ENCODE measurements at regions not wholly inside any gene's neighbourhood (a gene's known extent, or its start where the extent isn't known, plus 50 kb on each side); places are given as distances from the start of the nearest gene placed in this dataset.

DNA sequence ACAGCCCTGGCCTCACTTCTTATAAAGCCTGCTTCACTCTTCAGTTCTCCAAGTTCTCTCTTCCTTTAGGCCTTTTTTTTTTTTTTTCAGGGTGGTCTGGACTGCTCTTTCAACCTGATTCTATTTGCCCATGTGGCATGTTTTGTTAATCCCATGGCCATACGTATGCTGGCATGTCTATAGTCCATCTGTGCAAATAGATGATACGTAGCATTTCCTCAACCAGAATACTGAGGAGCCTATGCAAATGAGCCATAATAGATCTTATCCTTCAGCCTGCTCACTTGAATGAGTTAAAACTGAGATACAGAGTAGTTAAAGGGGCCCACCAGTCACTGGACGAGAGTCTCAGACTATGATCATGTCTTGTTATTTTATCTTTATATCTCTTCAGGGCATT lies 265.2 kb upstream of the CXCR4 start:
- intact Hi-C loops (cut with micrococcal nuclease), result loop anchor here (5.0 kb wide), 1 partner anchor 266 kb away; the partner anchor contains the start of gene CXCR4
- H3K36me3 Mint-ChIP-seq, result no peaks in the 10 kb centered on the region
- Histone ChIP-seq H3K36me3 (ENCODE audit: control insufficient read depth, insufficient read depth, low read length) (no peaks in the 10 kb centered on the region), H3K4me1 (ENCODE audit: control insufficient read depth, insufficient read depth, low read length) (peaks cover 13% of the 10 kb centered on the region), H3K9me3 (ENCODE audit: control insufficient read depth, insufficient read depth, low read length) (no peaks in the 10 kb centered on the region), H3K27ac (ENCODE audit: low read length) (peak overlapping the region; percentile 13), H3K4me3 (ENCODE audit: low read length) (no peak overlapping the region), H3K27me3 (ENCODE audit: control insufficient read depth, insufficient read depth, low read length) (no peaks in the 10 kb centered on the region)
- no peaks in the 10 kb centered on the region for H3K9me3 Mint-ChIP-seq
- peak overlapping the region in 1 of 2 donors; percentile 79 for H3K27ac Mint-ChIP-seq
- H3K4me3 Mint-ChIP-seq, result no peak overlapping the region
- DNase-seq, result no peak
- peaks cover 7 to 17% of the 10 kb centered on the region in 2 donors for H3K4me1 Mint-ChIP-seq
- WGBS (ENCODE audit: insufficient coverage), result 88% methylated on average over 3 of the region's 3 CpGs
- no peak for TF ChIP-seq CTCF (IDR thresholded peaks at IDR 0.05)
- no peak for ATAC-seq
- H3K27me3 Mint-ChIP-seq (ENCODE audit: low read depth in 2 of 2), result no peaks in the 10 kb centered on the region

DNA sequence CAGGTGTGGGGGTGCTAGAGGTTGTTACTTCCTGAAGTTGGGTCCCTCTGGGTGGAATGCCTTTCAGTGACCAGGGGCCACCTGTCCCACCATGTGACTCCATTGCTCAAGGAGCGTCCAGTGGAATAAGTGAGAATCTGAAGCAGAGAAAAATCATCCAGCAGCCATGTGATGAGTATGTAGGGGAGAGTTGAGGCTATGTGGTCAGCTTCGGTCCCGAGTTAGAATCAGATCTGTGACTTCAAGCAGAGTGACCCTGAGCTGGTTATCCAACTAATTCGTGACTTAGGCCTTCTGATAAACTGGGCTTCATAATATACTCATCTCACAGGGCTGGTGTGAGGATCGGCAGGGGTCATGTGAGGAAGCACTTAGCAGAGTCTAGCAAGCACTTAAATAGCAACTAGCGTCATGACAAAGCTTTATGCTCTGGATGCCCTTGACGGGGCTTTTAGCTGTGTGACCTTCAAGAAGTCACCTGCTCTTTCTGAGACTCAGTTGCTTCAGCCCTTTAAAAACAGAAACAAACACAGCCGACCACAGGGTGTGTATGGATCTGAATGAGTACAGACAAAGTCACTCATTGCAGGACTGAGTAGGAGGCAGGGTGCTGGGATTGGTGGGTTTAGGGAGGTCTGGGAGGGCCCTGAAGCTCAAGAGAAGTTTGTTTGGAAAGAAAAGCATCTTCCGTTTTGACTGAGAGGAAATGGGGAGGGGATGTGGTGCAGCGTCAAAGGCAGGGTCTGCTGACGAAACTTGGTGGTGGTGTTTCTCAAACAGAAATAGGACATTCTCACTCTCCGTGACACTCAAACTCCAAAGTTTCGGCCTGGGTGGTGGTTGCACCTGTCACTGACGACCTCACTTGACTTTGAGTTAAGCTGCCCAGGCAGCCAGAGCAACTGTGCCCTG lies 264.0 kb upstream of the CXCR4 start:
- Mint-ChIP-seq H3K9me3 (no peaks in the 10 kb centered on the region), H3K4me1 (peaks cover 7 to 20% of the 10 kb centered on the region in 2 donors), H3K27ac (peak overlapping the region; percentile 10 to 79), H3K4me3 (no peak overlapping the region), H3K36me3 (no peaks in the 10 kb centered on the region), H3K27me3 (ENCODE audit: low read depth in 2 of 2) (no peaks in the 10 kb centered on the region)
- Histone ChIP-seq H3K4me1 (ENCODE audit: control insufficient read depth, insufficient read depth, low read length) (peaks cover 13% of the 10 kb centered on the region), H3K27me3 (ENCODE audit: control insufficient read depth, insufficient read depth, low read length) (no peaks in the 10 kb centered on the region), H3K36me3 (ENCODE audit: control insufficient read depth, insufficient read depth, low read length) (no peaks in the 10 kb centered on the region), H3K27ac (ENCODE audit: low read length) (peak overlapping the region; percentile 38), H3K9me3 (ENCODE audit: control insufficient read depth, insufficient read depth, low read length) (no peaks in the 10 kb centered on the region), H3K4me3 (ENCODE audit: low read length) (no peak overlapping the region)
- peak; percentile 46 to 78 (median 71) for ATAC-seq
- no peak for TF ChIP-seq CTCF (IDR thresholded peaks at IDR 0.05)
- intact Hi-C loops (cut with micrococcal nuclease), result loop anchor here (5.0 kb wide), 1 partner anchor 265 kb away; the partner anchor contains the start of gene CXCR4
- 29% methylated on average over 14 of the region's 14 CpGs for WGBS (ENCODE audit: insufficient coverage)
- peak; percentile 24 to 85 for DNase-seq

DNA sequence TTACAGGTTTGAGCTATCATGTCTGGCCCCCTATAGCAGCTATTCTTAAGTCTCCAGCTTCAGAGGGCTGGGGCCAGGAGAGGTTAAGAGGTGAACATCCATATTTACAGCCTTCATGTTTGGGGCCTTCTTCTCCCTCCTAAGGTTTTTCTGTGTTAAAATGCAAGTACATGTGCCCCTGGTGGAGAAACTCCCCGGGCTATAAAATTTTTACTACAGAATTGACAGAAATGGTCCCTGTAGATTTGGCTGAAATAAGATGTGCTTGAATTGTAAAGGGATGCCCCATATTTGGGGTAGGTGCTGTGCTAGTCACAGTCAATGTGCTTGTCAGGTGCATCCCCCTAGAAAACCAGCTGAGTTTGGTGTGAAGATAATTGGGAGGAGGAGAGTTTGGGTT lies 263.3 kb upstream of the CXCR4 start:
- Histone ChIP-seq H3K9me3 (ENCODE audit: control insufficient read depth, insufficient read depth, low read length) (no peaks in the 10 kb centered on the region), H3K27me3 (ENCODE audit: control insufficient read depth, insufficient read depth, low read length) (no peaks in the 10 kb centered on the region), H3K27ac (ENCODE audit: low read length) (no peak overlapping the region), H3K4me1 (ENCODE audit: control insufficient read depth, insufficient read depth, low read length) (peaks cover 20% of the 10 kb centered on the region), H3K4me3 (ENCODE audit: low read length) (no peak overlapping the region), H3K36me3 (ENCODE audit: control insufficient read depth, insufficient read depth, low read length) (no peaks in the 10 kb centered on the region)
- Mint-ChIP-seq H3K4me3 (no peak overlapping the region), H3K27me3 (ENCODE audit: low read depth in 2 of 2) (no peaks in the 10 kb centered on the region), H3K27ac (peak overlapping the region; percentile 10 to 79), H3K4me1 (peaks cover 7 to 26% of the 10 kb centered on the region in 2 donors), H3K9me3 (no peaks in the 10 kb centered on the region), H3K36me3 (no peaks in the 10 kb centered on the region)
- intact Hi-C loops (cut with micrococcal nuclease), result loop anchor here (5.0 kb wide), 1 partner anchor 264 kb away; the partner anchor contains the start of gene CXCR4
- 100% methylated on average over 1 of the region's 1 CpG for WGBS (ENCODE audit: insufficient coverage)
- TF ChIP-seq CTCF (IDR thresholded peaks at IDR 0.05), result no peak
- no peak for ATAC-seq
- DNase-seq, result no peak
